Gastrocnemius medialis (tissue), 4 donors: ENCODE measurements at regions not wholly inside any gene's neighbourhood (a gene's known extent, or its start where the extent isn't known, plus 50 kb on each side); places are given as distances from the start of the nearest gene placed in this dataset.

Experiments used
- ATAC-seq, 2 donors: fragments of 150-250 bp; one replicate each; pipeline ENCODE4 v1.9.1; 2016
- DNase-seq, 2 donors: peaks; one replicate each; pipeline ENCODE4 v3.0.0-alpha.2; 2019
- H3K27ac ChIP-seq, 4 donors: fragments of 200-600 bp; sonication (generic); 1 replicate in 1 of 4; 2 replicates in 3 of 4; pipeline ENCODE4 v1.5.1; 2016 to 2018; ENCODE audit warnings: mild to moderate bottlenecking in 2 of 4, moderate library complexity in 1 of 4
- H3K27me3 ChIP-seq, 3 donors: fragments of 200-600 bp; sonication (generic) in 2 of 3; 1 replicate in 1 of 3; 2 replicates in 2 of 3; pipeline versions ENCODE4 v1.5.1 to v1.6.0; 2016 to 2019; ENCODE audit warnings: mild to moderate bottlenecking in 1 of 3, moderate library complexity in 1 of 3
- H3K36me3 ChIP-seq, 2 donors: fragments of 200-600 bp; sonication (generic) in 1 of 2; one replicate each; pipeline ENCODE4 v1.5.1; 2017 to 2018
- H3K4me1 ChIP-seq, 2 donors: fragments of 200-600 bp; sonication (generic) in 1 of 2; one replicate each; pipeline ENCODE4 v1.5.1; 2016 to 2017; ENCODE audit warnings: mild to moderate bottlenecking in 2 of 2
- H3K4me3 ChIP-seq, 4 donors: fragments of 200-600 bp; sonication (generic) in 3 of 4; 1 replicate in 1 of 4; 2 replicates in 3 of 4; pipeline ENCODE4 v1.5.1; 2016 to 2019; ENCODE audit warnings: mild to moderate bottlenecking in 2 of 4
- H3K9me3 ChIP-seq, 3 donors: fragments of 200-600 bp; sonication (generic) in 2 of 3; 1 replicate in 1 of 3; 2 replicates in 2 of 3; pipeline ENCODE4 v1.5.1; 2016 to 2019
- POLR2A ChIP-seq, 2 donors: fragments of 450-650 bp; IDR thresholded peaks; one replicate each; pipeline ENCODE4 v1.6.1; 2017; ENCODE audit warnings: antibody characterized with exemption in 2 of 2, mild to moderate bottlenecking in 2 of 2, moderate library complexity in 2 of 2
- in situ Hi-C, 4 donors: fragments of 200-750 bp; cut with MboI; loops; one replicate each; pipeline versions ENCODE4 v1.15.0 to v1.8.0; 2017; ENCODE audit warnings: low sequenced_read_pairs in 4 of 4
- intact Hi-C: fragments of 100-400 bp; cut with DNase I; formaldehyde crosslinking; loops from one replicate; pipeline ENCODE4 v1.15.1; 2023; ENCODE audit warnings: low total_unique reads
- TF ChIP-seq, protein P1 (sequence below), 5 experiments: fragments of 450-650 bp in 3 of 5; fragments of 200-600 bp in 2 of 5; sonication (generic) in 2 of 5; IDR thresholded peaks in 4 of 5; conservative IDR thresholded peaks in 1 of 5; 1 replicate in 4 of 5; 2 replicates in 1 of 5; pipeline ENCODE4 v1.5.1; 2016 to 2019; ENCODE audit warnings: antibody characterized with exemption in 5 of 5, mild to moderate bottlenecking in 3 of 5, moderate library complexity in 3 of 5

DNA sequence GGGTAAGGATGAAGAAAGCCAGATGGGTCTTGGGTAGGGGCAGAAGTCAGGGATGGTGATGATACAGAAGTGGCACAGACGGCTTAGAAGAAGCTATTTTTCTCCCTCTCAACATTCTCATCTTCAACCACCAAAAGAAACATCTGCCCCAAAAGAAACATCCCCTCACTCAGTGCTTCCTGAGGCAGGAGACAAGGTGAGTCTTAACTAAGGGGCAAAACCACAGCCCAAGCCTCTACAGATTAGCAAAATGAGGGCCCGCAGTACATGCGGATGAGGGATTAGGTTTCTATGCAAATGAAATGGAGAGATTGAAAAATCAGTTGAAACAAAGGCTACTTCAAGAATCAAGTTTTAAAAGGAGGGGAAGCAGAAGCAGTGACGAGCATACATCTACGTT, 241.3 kb upstream of the CCDC196 start:
- Histone ChIP-seq H3K4me3 (no peak overlapping the region), H3K36me3 (no peaks in the 10 kb centered on the region), H3K27me3 (no peaks in the 10 kb centered on the region), H3K9me3 (no peaks in the 10 kb centered on the region), H3K4me1 (no peaks in the 10 kb centered on the region), H3K27ac (no peak overlapping the region)
- in situ Hi-C loops (no loop called here), intact Hi-C loops (no loop called here)
- DNase-seq, result no peak
- ATAC-seq, result no peak
- TF ChIP-seq POLR2A (IDR thresholded peaks at IDR 0.05), result no peak
- TF ChIP-seq, protein P1, sequence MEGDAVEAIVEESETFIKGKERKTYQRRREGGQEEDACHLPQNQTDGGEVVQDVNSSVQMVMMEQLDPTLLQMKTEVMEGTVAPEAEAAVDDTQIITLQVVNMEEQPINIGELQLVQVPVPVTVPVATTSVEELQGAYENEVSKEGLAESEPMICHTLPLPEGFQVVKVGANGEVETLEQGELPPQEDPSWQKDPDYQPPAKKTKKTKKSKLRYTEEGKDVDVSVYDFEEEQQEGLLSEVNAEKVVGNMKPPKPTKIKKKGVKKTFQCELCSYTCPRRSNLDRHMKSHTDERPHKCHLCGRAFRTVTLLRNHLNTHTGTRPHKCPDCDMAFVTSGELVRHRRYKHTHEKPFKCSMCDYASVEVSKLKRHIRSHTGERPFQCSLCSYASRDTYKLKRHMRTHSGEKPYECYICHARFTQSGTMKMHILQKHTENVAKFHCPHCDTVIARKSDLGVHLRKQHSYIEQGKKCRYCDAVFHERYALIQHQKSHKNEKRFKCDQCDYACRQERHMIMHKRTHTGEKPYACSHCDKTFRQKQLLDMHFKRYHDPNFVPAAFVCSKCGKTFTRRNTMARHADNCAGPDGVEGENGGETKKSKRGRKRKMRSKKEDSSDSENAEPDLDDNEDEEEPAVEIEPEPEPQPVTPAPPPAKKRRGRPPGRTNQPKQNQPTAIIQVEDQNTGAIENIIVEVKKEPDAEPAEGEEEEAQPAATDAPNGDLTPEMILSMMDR (IDR thresholded peaks at IDR 0.05 in 4 of 5, conservative IDR thresholded peaks at IDR 0.05 in 1 of 5), result no peak

DNA sequence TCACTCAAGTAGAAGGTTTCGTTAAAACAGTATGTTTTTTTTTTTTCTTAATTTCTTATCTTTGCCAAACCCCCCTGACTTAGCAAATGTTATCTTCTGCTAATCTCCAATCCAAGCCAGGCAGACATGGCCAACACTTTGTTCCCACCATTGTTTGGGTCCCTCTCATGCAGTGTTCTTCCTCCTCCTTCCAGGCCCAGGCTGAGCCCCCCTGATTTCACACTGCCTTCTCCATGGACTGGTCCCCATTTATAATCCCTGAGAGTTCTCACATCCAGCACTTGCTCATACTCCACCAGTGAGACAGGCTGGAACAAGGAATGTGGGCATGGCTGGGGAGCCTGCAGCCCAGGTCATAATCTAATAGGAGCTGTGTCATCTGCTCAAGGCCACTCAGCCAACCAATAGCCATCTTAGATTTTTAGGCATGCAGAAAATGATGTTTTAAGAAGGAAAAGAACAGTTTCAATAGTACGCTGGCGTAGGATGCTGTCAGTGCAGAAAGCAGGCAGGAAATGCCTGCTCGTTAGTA, 238.4 kb upstream of the CCDC196 start:
- ATAC-seq, result no peak

DNA sequence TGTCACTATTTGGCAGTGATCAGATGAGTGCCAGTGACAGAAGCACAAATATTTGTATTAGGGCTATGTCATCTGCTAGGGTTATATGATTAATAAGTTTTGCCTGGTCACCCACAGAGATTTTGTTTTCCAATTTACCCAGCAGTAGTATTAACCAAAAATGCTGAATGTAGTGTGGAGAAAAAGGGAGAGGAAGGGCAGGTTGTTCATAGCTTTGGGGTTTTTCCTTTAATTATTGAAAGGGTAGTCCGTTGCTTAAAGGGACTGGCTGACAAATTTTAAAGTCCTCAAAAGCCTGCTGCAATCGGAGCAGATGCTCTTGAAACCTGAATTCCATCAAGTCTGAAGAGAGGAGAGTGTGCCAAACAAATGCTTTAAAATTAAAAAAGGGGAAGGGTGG, 237.9 kb upstream of the CCDC196 start:
- in situ Hi-C loops (no loop called here), intact Hi-C loops (no loop called here)
- no peak for TF ChIP-seq POLR2A (IDR thresholded peaks at IDR 0.05)
- TF ChIP-seq, protein P1 (IDR thresholded peaks at IDR 0.05 in 4 of 5, conservative IDR thresholded peaks at IDR 0.05 in 1 of 5), result no peak
- Histone ChIP-seq H3K4me1 (no peaks in the 10 kb centered on the region), H3K27ac (no peak overlapping the region), H3K4me3 (no peak overlapping the region), H3K36me3 (no peaks in the 10 kb centered on the region), H3K27me3 (no peaks in the 10 kb centered on the region), H3K9me3 (no peaks in the 10 kb centered on the region)
- ATAC-seq (no peak), DNase-seq (no peak)

More for the DNA sequence above, 238.4 kb upstream of the CCDC196 start:
- TF ChIP-seq, protein P1 (IDR thresholded peaks at IDR 0.05 in 4 of 5, conservative IDR thresholded peaks at IDR 0.05 in 1 of 5), result no peak
- no peak for TF ChIP-seq POLR2A (IDR thresholded peaks at IDR 0.05)
- intact Hi-C loops (no loop called here), in situ Hi-C loops (no loop called here)
- Histone ChIP-seq H3K27ac (no peak overlapping the region), H3K36me3 (no peaks in the 10 kb centered on the region), H3K4me3 (no peak overlapping the region), H3K4me1 (no peaks in the 10 kb centered on the region), H3K27me3 (no peaks in the 10 kb centered on the region), H3K9me3 (no peaks in the 10 kb centered on the region)
- no peak for DNase-seq

DNA sequence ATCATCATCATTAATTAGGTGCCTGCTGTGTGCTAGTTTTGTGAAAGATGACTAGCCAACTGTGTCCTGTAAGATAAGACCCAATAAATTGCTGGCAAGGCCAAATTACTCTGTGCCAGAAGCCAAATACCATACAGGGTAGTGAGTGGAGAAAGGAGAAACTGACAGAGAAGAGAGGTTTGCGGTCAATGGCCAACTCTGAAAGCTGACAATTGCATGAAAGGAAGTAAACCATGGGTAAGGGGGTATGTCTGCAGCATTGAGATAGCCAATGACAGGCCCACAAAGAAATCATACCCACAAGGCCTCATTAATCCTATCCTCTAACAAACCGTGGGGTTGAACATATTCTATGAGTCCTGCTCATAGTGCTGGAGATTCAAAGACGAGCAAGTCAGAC, 236.6 kb upstream of the CCDC196 start:
- intact Hi-C loops (no loop called here), in situ Hi-C loops (no loop called here)
- H3K36me3 ChIP-seq, result no peaks in the 10 kb centered on the region
- TF ChIP-seq, protein P1 (IDR thresholded peaks at IDR 0.05 in 4 of 5, conservative IDR thresholded peaks at IDR 0.05 in 1 of 5), result no peak
- no peak for TF ChIP-seq POLR2A (IDR thresholded peaks at IDR 0.05)
- H3K27me3 ChIP-seq, result no peaks in the 10 kb centered on the region
- no peak for ATAC-seq
- DNase-seq, result no peak
- no peak overlapping the region for H3K27ac ChIP-seq
- H3K4me1 ChIP-seq, result no peaks in the 10 kb centered on the region
- H3K4me3 ChIP-seq, result no peak overlapping the region
- H3K9me3 ChIP-seq, result no peaks in the 10 kb centered on the region

DNA sequence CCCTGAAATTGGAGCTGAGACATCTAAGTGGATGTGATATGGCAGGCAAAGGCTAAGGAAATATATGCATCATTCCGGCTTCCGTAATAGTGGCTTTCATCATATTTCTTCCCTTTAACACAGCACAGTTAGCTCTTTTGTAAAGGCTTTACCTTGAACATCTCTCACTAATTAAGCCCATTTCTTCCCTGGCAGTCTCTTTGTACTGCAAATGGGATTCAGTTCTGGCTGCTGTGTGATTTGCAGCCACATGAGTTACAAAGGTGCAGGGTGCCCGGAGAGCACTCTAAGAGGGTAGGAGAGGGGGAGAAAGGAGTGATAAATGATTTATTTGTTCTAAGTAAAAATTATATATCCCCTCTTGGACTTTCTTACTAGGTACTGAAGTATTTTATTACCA, 232.1 kb upstream of the CCDC196 start:
- no peak overlapping the region for H3K27ac ChIP-seq
- ATAC-seq, result no peak
- intact Hi-C loops (no loop called here), in situ Hi-C loops (no loop called here)
- no peak for DNase-seq
- H3K4me3 ChIP-seq, result no peak overlapping the region
- no peaks in the 10 kb centered on the region for H3K9me3 ChIP-seq
- H3K4me1 ChIP-seq, result no peaks in the 10 kb centered on the region
- H3K36me3 ChIP-seq, result no peaks in the 10 kb centered on the region
- no peak for TF ChIP-seq POLR2A (IDR thresholded peaks at IDR 0.05)
- TF ChIP-seq, protein P1 (IDR thresholded peaks at IDR 0.05 in 4 of 5, conservative IDR thresholded peaks at IDR 0.05 in 1 of 5), result no peak
- H3K27me3 ChIP-seq, result no peaks in the 10 kb centered on the region
